Activated naive CD4-positive, alpha-beta T cell treated with anti-CD3 and anti-CD28 coated beads, Interleukin-2, amount 50 U/mL, for 24 hours (primary cell): ENCODE measurements at regions not wholly inside any gene's neighbourhood (a gene's known extent, or its start where the extent isn't known, plus 50 kb on each side); places are given as distances from the start of the nearest gene placed in this dataset.

Source experiments
- H3K27ac Mint-ChIP-seq: one replicate; pipeline ENCODE4 v1.8.0; 2021; ENCODE audit warnings: mild to moderate bottlenecking, mixed read lengths
- H3K27me3 Mint-ChIP-seq: one replicate; pipeline ENCODE4 v1.8.0; 2021; ENCODE audit warnings: mixed read lengths
- H3K36me3 Mint-ChIP-seq: one replicate; pipeline ENCODE4 v1.8.0; 2021; ENCODE audit warnings: mixed read lengths
- H3K4me1 Mint-ChIP-seq: one replicate; pipeline ENCODE4 v1.8.0; 2021; ENCODE audit warnings: mixed read lengths
- H3K4me3 Mint-ChIP-seq: one replicate; pipeline ENCODE4 v1.8.0; 2021; ENCODE audit warnings: mild to moderate bottlenecking, mixed read lengths
- H3K9me3 Mint-ChIP-seq: one replicate; pipeline ENCODE4 v1.8.0; 2021; ENCODE audit warnings: mixed read lengths

DNA sequence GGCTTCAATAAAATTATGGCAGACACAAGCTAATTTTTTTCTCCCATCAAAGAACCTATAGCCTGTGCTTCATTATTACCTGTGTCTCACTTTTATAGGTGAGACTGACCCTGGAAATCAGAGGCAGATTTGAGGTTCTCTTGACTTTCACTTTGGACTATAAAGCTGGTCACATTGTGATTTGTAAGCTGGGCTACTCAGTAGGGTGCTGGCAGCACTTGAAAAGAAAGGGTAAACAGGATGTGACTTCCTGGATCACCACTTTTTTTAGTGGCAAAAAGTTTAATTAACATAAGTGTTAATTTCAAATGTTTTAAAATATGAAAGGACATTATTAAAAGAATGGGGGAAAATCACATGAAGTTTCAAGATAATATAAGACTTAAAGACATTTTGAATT lies 50.6 kb upstream of the GATB start:
- H3K27me3 Mint-ChIP-seq: no peaks in the 10 kb centered on the region
- no peak overlapping the region for H3K27ac Mint-ChIP-seq
- peaks cover 7% of the 10 kb centered on the region for H3K4me1 Mint-ChIP-seq
- H3K36me3 Mint-ChIP-seq: no peaks in the 10 kb centered on the region
- no peak overlapping the region for H3K4me3 Mint-ChIP-seq
- H3K9me3 Mint-ChIP-seq: no peaks in the 10 kb centered on the region
